NB4 (cell line): ENCODE measurements at regions not wholly inside any gene's neighbourhood (a gene's known extent, or its start where the extent isn't known, plus 50 kb on each side); places are given as distances from the start of the nearest gene placed in this dataset.

Source experiments
- MYC ChIP-seq: IDR thresholded peaks from 2 replicates; pipeline ENCODE4 v1.6.1; 2011; ENCODE audit warnings: low read depth, low read length
- POLR2A ChIP-seq: IDR thresholded peaks from 2 replicates; pipeline ENCODE4 v1.6.1; 2011; ENCODE audit warnings: mild to moderate bottlenecking; ENCODE audit not compliant: insufficient read length; ENCODE audit errors: extremely low read depth
- TF ChIP-seq, protein P1 (sequence below): IDR thresholded peaks from one replicate; pipeline ENCODE4 v1.5.1; 2012; ENCODE audit warnings: low read depth, low read length
- TF ChIP-seq, protein P2 (sequence below): IDR thresholded peaks from 2 replicates; pipeline ENCODE4 v1.6.1; 2011; ENCODE audit warnings: low read depth, low read length

DNA sequence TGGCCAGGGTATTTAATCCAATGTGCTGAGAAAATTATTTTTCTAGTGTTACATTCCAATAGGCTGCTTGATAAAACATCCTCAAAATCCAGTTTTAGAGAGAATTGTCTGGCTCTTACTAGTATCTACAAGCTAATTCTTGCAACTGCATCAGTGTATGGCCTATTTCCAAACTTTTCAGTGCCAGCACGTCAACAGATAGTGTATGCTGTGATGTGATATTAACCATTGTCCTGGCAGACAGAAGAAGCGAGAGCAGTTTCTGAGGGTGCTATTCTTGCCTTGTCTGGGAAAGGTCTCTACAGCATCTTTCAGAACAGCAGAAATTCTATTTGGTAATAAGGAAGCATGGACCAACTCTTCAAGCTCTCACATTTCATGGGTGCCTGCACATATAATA, 174.2 kb upstream of the CDH12 start:
- TF ChIP-seq, protein P1, sequence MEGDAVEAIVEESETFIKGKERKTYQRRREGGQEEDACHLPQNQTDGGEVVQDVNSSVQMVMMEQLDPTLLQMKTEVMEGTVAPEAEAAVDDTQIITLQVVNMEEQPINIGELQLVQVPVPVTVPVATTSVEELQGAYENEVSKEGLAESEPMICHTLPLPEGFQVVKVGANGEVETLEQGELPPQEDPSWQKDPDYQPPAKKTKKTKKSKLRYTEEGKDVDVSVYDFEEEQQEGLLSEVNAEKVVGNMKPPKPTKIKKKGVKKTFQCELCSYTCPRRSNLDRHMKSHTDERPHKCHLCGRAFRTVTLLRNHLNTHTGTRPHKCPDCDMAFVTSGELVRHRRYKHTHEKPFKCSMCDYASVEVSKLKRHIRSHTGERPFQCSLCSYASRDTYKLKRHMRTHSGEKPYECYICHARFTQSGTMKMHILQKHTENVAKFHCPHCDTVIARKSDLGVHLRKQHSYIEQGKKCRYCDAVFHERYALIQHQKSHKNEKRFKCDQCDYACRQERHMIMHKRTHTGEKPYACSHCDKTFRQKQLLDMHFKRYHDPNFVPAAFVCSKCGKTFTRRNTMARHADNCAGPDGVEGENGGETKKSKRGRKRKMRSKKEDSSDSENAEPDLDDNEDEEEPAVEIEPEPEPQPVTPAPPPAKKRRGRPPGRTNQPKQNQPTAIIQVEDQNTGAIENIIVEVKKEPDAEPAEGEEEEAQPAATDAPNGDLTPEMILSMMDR, result no peak
- TF ChIP-seq, protein P2, sequence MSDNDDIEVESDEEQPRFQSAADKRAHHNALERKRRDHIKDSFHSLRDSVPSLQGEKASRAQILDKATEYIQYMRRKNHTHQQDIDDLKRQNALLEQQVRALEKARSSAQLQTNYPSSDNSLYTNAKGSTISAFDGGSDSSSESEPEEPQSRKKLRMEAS, result no peak
- TF ChIP-seq POLR2A (no peak), MYC (no peak)
